NCI-H510A treated with DMSO at 0.1 percent for 48 hours (cell line): ENCODE measurements at regions not wholly inside any gene's neighbourhood (a gene's known extent, or its start where the extent isn't known, plus 50 kb on each side); places are given as distances from the start of the nearest gene placed in this dataset.
A peak's percentile ranks its signal among the peaks of the same experiment; 100 is the strongest.

Experiments used
- DNase-seq: peaks from one replicate; lab custom pipeline; 2025; lab: John Stamatoyannopoulos, UW

DNA sequence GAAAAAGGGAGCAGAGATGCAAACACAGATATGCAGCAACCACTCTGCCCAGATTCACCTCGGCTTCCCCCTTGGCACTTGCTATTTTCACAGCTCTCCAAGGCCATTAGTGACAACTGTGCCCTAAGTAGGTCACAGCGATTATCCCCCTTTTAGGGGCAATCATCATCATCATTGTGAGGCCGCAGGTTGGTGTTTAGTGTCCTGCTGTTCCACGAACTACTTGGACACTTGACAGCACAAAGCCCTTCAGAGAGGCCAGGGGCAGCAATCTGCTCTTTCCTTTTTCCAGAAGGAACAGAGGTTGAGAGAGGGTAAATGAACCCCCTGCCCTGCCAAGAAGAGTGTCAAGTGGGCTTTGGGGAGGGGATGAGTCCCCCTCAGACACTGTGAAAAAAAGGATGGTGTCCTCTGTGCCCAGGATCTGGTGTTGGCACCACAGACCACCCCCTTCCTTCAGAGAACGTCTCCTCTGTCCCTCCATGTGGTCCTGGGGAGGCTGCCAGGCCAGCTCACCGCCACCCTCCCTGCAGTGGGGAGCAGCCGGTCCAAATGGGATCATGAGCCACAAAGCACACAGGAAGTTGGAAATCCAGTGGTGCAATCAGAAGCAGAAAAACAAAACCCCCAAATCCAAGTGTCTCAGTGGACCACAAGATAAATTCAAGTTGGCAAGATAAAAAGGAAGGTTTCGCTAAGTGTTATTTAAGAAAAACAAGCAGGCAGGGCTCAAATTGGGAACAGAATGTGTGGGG, 78.4 kb upstream of the MED9 start:
- DNase-seq: no peak

GRCh38 chr17:17398943-17399926, 77.6 kb upstream of the MED9 start:
- DNase-seq: no peak

DNA sequence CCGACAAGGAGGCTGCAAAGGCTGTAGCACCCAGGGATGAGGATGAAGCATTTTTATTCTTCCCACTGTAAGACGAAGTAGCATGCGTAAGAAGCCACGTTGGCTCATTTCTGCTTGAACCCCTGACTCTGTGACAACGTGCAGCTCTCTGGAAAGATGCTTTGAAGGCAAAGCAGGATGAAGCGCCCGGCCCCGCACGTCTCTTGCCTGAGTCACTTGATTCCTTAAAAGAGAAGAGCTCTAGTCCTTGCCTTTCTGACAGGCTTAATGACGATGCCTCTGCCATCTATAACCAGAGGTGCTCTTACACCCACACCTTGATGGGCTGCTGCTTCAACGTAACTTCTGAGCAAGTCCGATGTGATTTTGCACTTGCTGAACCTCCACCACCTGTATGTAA, 76.7 kb upstream of the MED9 start:
- no peak for DNase-seq

DNA sequence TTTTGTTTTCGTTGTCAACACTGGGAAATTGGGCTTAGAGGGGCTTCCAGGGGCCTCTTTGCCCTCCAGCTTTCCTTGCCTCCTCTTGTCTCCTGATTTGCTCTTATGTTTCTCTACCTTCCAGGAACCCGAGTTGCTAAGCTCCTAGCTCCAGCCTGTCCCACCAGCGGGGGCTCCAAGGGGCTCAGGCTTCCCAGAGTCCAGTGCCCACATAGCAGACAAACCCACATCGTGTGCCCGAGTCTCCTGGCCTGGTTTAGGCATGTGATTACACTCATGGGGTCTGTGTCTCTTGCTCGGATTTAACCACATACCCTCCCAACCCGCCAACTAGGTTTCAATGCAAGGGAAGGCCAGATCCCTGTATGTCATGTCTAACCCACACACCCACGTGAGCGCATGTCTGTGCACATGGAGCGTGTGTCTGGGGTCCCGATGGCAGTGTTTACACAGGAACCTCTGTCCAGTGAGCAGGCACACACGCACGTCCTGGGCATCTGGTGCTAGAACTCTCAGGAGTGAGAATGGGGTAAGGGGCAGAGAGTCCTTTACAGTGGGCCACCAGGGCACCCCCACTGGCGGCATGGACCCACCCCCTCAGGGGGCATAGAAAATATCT, 76.1 kb upstream of the MED9 start:
- DNase-seq: no peak

GRCh38 chr17:17401271-17401781, 75.5 kb upstream of the MED9 start:
- no peak for DNase-seq

DNA sequence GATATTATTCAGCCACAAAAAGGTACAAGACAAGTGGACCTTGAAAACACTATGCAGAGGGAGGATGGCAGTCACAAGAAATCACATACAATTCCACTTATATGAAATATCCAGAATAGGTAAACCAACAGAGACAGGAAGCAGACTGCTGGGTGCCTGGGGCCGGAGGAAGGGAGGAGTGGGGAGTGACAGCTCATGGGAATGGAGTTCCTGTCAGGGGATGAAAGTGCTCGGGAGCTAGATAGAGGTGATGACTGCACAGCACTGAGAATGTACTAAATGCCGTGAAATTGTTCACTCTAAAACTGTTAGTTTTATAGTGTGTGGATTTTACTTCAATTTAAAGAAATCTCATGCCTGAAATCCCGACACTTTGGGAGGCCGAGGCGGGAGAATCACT, 74.2 kb upstream of the MED9 start:
- DNase-seq: no peak

- DNase-seq: no peak
These were observed 73.7 kb upstream of the MED9 start for GRCh38 chr17:17403065-17403464.

GRCh38 chr17:17403899-17404576, 72.8 kb upstream of the MED9 start:
- no peak for DNase-seq

DNA sequence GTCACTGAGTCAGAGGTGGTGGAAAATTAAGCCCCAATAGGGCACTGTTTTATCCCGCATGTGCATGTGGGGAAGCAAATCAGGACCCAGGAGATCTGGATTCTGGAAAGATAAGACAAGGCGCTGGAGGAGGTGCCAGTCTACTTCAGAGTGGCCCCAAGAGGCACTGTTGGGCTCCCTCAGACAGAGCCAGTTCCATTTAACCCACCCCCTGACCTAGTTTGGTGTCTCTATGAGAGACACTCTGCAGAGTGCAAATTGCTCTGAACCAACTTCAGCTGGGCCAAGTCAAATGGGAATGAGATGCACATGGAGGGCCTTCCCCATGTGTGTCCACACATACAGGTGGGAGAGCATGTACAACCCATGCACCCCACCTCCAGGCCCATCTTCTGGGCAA, 71.1 kb upstream of the MED9 start:
- DNase-seq: no peak

GRCh38 chr17:17406225-17406624, 70.6 kb upstream of the MED9 start:
- no peak for DNase-seq

DNA sequence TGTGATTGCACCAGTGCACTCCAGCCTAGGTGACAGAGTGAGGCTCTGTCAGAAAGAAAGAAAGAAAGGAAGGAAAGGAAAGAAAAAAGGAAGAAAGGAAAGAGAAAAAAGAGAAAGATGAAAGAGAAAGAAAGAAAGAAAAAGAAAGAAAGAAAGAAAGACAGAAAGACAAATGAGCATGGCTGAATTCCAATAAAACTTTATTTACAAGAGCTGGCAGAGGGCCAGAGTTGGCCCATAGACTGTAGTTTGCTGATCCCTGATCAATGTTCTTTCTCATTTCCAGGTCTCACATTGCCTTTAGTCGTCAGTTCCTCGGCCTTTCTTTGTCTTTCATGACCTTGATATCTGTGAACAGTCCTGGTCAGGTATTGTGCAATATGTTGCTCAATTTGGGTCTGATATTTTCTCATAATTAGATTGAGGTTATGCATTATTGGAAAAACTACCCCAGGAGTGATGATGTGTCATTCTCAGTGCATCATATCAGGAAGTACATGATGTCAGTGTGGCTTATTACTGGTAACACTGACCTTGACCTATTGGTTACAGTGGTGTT, 68.5 kb upstream of the MED9 start:
- DNase-seq: no peak

- DNase-seq: no peak
These were observed 66.4 kb upstream of the MED9 start for GRCh38 chr17:17410357-17410756.

GRCh38 chr17:17411692-17412091, 65.1 kb upstream of the MED9 start:
- no peak for DNase-seq

GRCh38 chr17:17412326-17412725, 64.5 kb upstream of the MED9 start:
- DNase-seq: no peak

GRCh38 chr17:17413215-17413792, 63.5 kb upstream of the MED9 start:
- DNase-seq: no peak

GRCh38 chr17:17413821-17414220, 63.0 kb upstream of the MED9 start:
- no peak for DNase-seq

GRCh38 chr17:17414341-17414805, 62.4 kb upstream of the MED9 start:
- DNase-seq: no peak

DNA sequence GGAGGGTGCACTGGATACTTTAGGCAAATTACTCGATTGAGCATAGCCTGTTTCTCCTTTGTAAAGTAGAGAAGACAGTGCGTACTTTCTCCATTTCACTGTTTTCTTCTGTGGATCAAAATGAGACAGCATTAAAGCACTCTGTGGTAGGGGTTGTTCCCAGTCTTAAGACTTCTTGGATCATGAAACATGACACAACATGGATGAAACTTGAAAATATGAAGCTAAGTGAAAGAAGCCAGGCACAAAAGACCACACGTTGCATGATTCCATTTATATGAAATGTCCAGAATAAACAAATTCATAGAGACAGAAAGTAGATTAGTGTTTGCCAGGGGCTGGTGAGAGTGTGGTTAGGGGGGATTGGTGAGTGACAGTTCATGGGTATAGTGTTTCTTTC, 61.8 kb upstream of the MED9 start:
- no peak for DNase-seq

GRCh38 chr17:17416007-17416399, 60.8 kb upstream of the MED9 start:
- DNase-seq: peak; percentile 95

DNA sequence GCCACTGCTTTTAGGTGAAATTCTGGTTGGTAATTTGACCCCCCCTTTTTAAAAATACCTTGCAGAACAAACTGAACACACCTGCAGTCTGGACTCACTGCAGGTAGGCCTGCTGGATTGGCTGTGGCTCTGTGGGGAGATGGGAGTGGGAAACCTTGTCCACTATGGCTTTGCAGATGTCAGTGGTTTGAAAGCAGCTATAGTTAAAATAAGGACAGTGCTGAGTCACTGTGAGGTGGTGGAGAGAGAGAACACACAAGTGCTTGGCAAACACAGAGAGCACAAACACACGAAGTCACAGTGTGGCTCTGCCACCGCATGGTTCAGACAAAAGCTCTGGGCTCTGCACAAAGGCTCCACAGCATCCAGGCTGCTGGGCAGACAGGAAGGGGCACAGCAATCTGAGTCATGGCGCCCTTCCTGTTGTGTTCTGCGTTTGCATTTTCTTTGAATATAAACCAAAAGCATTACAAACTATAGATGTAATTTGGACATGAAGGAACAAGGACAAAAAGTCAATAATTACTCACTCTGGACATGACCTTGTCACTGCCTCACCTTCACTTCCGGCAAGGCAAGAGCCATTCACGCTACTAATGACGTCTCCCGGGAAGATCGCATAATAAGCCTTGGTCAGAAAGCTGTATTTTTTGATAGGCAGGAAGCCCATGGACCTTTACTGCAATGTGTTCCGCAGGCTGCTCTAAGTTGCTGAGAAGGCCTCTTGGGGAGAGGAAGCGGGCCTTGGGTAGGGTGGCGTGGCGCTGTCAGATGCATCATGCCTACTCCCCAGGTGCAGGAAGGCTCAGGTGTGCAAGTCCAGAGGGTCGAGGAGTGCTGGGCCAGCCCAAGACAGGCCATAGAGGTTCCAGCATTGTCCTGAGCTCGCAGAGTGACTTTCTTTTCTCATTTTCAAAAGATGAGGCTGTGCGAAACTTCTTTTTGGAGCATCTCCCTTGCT, 60.1 kb upstream of the MED9 start:
- peak; percentile 95 for DNase-seq
